Endothelial cell of umbilical vein (primary cell): ENCODE measurements at regions not wholly inside any gene's neighbourhood (a gene's known extent, or its start where the extent isn't known, plus 50 kb on each side); places are given as distances from the start of the nearest gene placed in this dataset.

Experiments used
- CTCF ChIP-seq, 2 donors: IDR thresholded peaks; 1 replicate in 1 of 2; 2 replicates in 1 of 2; pipeline ENCODE4 v1.5.1; 2011; ENCODE audit warnings: low read length in 2 of 2, mild to moderate bottlenecking in 2 of 2, moderate library complexity in 2 of 2, control low read depth in 1 of 2, inconsistent platforms in 1 of 2, low read depth in 1 of 2; ENCODE audit not compliant: insufficient read depth in 1 of 2; ENCODE audit errors: extremely low read depth in 1 of 2
- EZH2 ChIP-seq: IDR thresholded peaks from 2 replicates; pipeline ENCODE4 v1.6.1; 2012; ENCODE audit warnings: borderline replicate concordance, low read depth, mild to moderate bottlenecking, moderate library complexity, low read length, inconsistent platforms; ENCODE audit not compliant: severe bottlenecking
- JUN ChIP-seq: IDR thresholded peaks from 2 replicates; pipeline ENCODE4 v1.6.1; 2011; ENCODE audit warnings: borderline replicate concordance, low read depth; ENCODE audit not compliant: insufficient read length, insufficient read depth
- MYC ChIP-seq: IDR thresholded peaks from one replicate; pipeline ENCODE4 v1.6.1; 2011; ENCODE audit warnings: mild to moderate bottlenecking, low read depth, low read length
- POLR2A ChIP-seq: IDR thresholded peaks from 2 replicates; pipeline ENCODE4 v1.6.1; 2012; ENCODE audit warnings: low read depth, mild to moderate bottlenecking, control low read depth, low read length
- POLR2AphosphoS5 ChIP-seq: IDR thresholded peaks from 2 replicates; pipeline ENCODE4 v1.6.1; 2012; ENCODE audit warnings: low read depth, mild to moderate bottlenecking, control low read depth, low read length, moderate library complexity; ENCODE audit not compliant: insufficient read depth

GRCh38 chr18:24914685-24915084 is 437.3 kb downstream of the ZNF521 start:
- no peak for TF ChIP-seq POLR2A
- no peak for TF ChIP-seq CTCF (IDR thresholded peaks at IDR 0.05; ENCODE audit: extremely low read depth in 1 of 2, insufficient read depth in 1 of 2, low read depth in 1 of 2, low read length in 2 of 2)
- TF ChIP-seq MYC: no peak
- no peak for TF ChIP-seq EZH2
- no peak for TF ChIP-seq POLR2AphosphoS5
- TF ChIP-seq JUN: no peak
